ENCODE measurements at regions not wholly inside any gene's neighbourhood (a gene's known extent, or its start where the extent isn't known, plus 50 kb on each side); places are given as distances from the start of the nearest gene placed in this dataset.
A peak's percentile ranks its signal among the peaks of the same experiment; 100 is the strongest.

- peak; percentile 29 for DNase-seq
Measured at GRCh38 chr5:173458828-173459609, 130.8 kb upstream of the STC2 start.

- DNase-seq = no peak
Measured at GRCh38 chr5:173457482-173457881, 129.3 kb upstream of the STC2 start.

GRCh38 chr5:173456751-173457171 lies 128.5 kb upstream of the STC2 start:
- DNase-seq = no peak

GRCh38 chr5:173456181-173456580 lies 128.0 kb upstream of the STC2 start:
- no peak for DNase-seq

GRCh38 chr5:173455599-173455957 lies 127.4 kb upstream of the STC2 start:
- no peak for DNase-seq

GRCh38 chr5:173454736-173455598 lies 126.8 kb upstream of the STC2 start:
- DNase-seq = peak; percentile 87

GRCh38 chr5:173454361-173454735 lies 126.1 kb upstream of the STC2 start:
- DNase-seq = no peak

- no peak for DNase-seq
Measured at GRCh38 chr5:173453167-173453566, 125.0 kb upstream of the STC2 start.

- DNase-seq = no peak
Measured at GRCh38 chr5:173452119-173452905, 124.1 kb upstream of the STC2 start.

- no peak for DNase-seq
Measured at GRCh38 chr5:173451651-173452050, 123.4 kb upstream of the STC2 start.

- no peak for DNase-seq
Measured at GRCh38 chr5:173451031-173451430, 122.8 kb upstream of the STC2 start.

- no peak for DNase-seq
Measured at GRCh38 chr5:173450188-173450587, 122.0 kb upstream of the STC2 start.

- DNase-seq = no peak
Measured at GRCh38 chr5:173448856-173449255, 120.6 kb upstream of the STC2 start.

- DNase-seq = no peak
Measured at GRCh38 chr5:173443971-173444370, 115.8 kb upstream of the STC2 start.

GRCh38 chr5:173441053-173441628 lies 112.9 kb upstream of the STC2 start:
- no peak for DNase-seq

- no peak for DNase-seq
Measured at GRCh38 chr5:173438951-173439350, 110.7 kb upstream of the STC2 start.

- DNase-seq = no peak
Measured at GRCh38 chr5:173435447-173435846, 107.2 kb upstream of the STC2 start.

- no peak for DNase-seq
Measured at GRCh38 chr5:173434270-173434669, 106.1 kb upstream of the STC2 start.

- DNase-seq = no peak
Measured at GRCh38 chr5:173430394-173430793, 102.2 kb upstream of the STC2 start.

GRCh38 chr5:173429489-173430150 lies 101.4 kb upstream of the STC2 start:
- DNase-seq = peak; percentile 47

GRCh38 chr5:173423452-173424117 lies 95.4 kb upstream of the STC2 start:
- no peak for DNase-seq

GRCh38 chr5:173420108-173420507 lies 91.9 kb upstream of the STC2 start:
- no peak for DNase-seq

All from NCI-H226 (cell line).